ENCODE measurements at regions not wholly inside any gene's neighbourhood (a gene's known extent, or its start where the extent isn't known, plus 50 kb on each side); places are given as distances from the start of the nearest gene placed in this dataset.

DNA sequence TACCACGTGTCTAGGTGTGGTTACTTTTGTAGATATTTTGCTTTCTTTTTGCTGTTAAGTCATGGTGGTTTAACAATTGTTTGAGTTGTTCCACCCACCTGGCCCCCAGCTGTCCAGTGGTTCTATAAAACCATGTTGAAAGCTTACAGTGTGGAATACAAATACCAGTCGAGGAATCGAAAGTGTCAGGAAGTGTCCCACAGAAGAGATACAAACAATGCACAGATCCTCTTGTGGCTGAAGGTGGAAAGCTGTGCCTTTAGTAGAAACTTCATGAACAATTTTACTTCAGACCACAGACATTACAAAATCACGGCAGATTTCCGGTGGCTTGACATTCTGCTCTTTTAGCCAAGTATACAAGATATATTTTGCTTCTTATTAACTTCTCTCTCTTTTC is 782.4 kb upstream of the SOX9 start:
- TF ChIP-seq, protein P1, sequence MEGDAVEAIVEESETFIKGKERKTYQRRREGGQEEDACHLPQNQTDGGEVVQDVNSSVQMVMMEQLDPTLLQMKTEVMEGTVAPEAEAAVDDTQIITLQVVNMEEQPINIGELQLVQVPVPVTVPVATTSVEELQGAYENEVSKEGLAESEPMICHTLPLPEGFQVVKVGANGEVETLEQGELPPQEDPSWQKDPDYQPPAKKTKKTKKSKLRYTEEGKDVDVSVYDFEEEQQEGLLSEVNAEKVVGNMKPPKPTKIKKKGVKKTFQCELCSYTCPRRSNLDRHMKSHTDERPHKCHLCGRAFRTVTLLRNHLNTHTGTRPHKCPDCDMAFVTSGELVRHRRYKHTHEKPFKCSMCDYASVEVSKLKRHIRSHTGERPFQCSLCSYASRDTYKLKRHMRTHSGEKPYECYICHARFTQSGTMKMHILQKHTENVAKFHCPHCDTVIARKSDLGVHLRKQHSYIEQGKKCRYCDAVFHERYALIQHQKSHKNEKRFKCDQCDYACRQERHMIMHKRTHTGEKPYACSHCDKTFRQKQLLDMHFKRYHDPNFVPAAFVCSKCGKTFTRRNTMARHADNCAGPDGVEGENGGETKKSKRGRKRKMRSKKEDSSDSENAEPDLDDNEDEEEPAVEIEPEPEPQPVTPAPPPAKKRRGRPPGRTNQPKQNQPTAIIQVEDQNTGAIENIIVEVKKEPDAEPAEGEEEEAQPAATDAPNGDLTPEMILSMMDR (IDR thresholded peaks at IDR 0.05), result no peak
- TF ChIP-seq POLR2AphosphoS5 (IDR thresholded peaks at IDR 0.05), result no peak
- no peak for TF ChIP-seq POLR2A (IDR thresholded peaks at IDR 0.05; ENCODE audit: low read depth)
- TF ChIP-seq EP300 (IDR thresholded peaks at IDR 0.05), result no peak
